Activated B cell treated with CpG ODN at 0.5 μM for 24 hours (primary cell): ENCODE measurements at regions not wholly inside any gene's neighbourhood (a gene's known extent, or its start where the extent isn't known, plus 50 kb on each side); places are given as distances from the start of the nearest gene placed in this dataset.

Experiments used
- ATAC-seq: fragments of 200-7000 bp; cut with Tn5 transposase; one replicate; pipeline ENCODE4 v1.10.0; 2021; ENCODE audit warnings: low read depth, mild to moderate bottlenecking, moderate library complexity
- CTCF ChIA-PET: fragments of 350-600 bp; sonication (Branson Sonifier 250); formaldehyde crosslinking; loops from one replicate; lab custom pipeline; 2021; ENCODE audit warnings: antibody characterized with exemption; lab: Charles Lee
- POLR2A ChIA-PET: fragments of 350-600 bp; sonication (Branson Sonifier 250); formaldehyde crosslinking; loops from one replicate; lab custom pipeline; 2021; ENCODE audit warnings: antibody characterized with exemption; lab: Charles Lee
- DNase-seq: peaks from one replicate; pipeline ENCODE4 v3.0.0; 2022
- H3K27ac Mint-ChIP-seq: one replicate; pipeline ENCODE4 v1.8.0; 2020; ENCODE audit warnings: mixed read lengths
- H3K27me3 Mint-ChIP-seq: one replicate; pipeline ENCODE4 v1.8.0; 2021; ENCODE audit warnings: mixed read lengths
- H3K36me3 Mint-ChIP-seq: one replicate; pipeline ENCODE4 v1.8.0; 2021; ENCODE audit warnings: low read depth, mixed read lengths
- H3K4me1 Mint-ChIP-seq: one replicate; pipeline ENCODE4 v1.8.0; 2021; ENCODE audit warnings: mixed read lengths
- H3K4me3 Mint-ChIP-seq: one replicate; pipeline ENCODE4 v1.8.0; 2020; ENCODE audit warnings: mild to moderate bottlenecking, mixed read lengths
- H3K9me3 Mint-ChIP-seq: one replicate; pipeline ENCODE4 v1.8.0; 2020; ENCODE audit warnings: mixed read lengths
- CTCF ChIP-seq: fragments of 200-600 bp; IDR thresholded peaks from one replicate; pipeline ENCODE4 v1.8.0; 2022; ENCODE audit warnings: antibody characterized with exemption, mild to moderate bottlenecking
- intact Hi-C: fragments of 100-400 bp; cut with micrococcal nuclease; formaldehyde crosslinking; loops from one replicate; pipeline ENCODE4 v1.15.1; 2024

DNA sequence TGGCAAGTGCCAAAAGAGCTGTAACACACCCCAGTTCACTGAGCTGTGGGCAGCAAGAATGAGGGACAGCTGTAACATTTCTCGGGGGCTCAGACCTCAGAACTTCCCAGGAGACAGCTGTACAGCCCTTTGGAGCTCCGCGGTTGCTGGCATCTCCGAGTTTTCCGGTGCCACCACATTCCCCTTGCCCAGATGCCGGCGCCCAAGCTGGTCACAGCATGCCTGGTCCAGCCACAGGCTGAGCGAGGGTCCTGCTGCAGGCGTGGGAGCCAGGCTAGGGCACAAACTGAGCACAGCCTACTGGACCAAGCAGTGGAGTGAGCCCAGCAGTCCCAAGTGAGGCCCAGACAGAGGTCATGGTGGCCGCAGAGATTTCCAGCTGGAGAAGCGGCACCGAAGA, 797.7 kb upstream of the EDIL3 start:
- no peaks in the 10 kb centered on the region for H3K4me1 Mint-ChIP-seq
- H3K36me3 Mint-ChIP-seq = no peaks in the 10 kb centered on the region
- DNase-seq (no peak), ATAC-seq (no peak)
- intact Hi-C loops = no loop called here
- H3K27me3 Mint-ChIP-seq = no peaks in the 10 kb centered on the region
- H3K4me3 Mint-ChIP-seq = no peak overlapping the region
- H3K9me3 Mint-ChIP-seq = no peaks in the 10 kb centered on the region
- no peak for TF ChIP-seq CTCF
- no peak overlapping the region for H3K27ac Mint-ChIP-seq
- CTCF ChIA-PET = no interaction called here
- POLR2A ChIA-PET = no interaction called here

DNA sequence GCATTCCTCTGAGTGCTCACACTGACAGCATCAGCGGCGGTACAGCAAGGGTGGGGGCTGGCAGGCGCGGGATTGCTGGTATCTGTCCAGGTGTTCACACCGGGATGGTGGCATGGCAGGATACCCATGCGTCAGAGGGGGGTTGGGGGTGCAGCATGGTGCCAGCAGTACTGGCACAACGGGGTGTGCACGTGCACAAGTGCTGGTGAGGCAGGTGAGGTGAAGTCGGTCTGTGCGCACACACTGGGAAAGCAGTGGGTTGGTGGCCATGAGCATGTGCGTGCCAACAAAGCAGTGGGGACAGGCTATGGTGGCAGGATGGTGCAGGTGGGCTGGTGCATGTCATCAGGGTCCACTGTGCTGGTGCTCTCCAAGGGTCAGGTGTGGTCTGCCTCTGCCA, 819.6 kb upstream of the EDIL3 start:
- ATAC-seq (no peak), DNase-seq (no peak)
- POLR2A ChIA-PET = no interaction called here
- Mint-ChIP-seq H3K27me3 (no peaks in the 10 kb centered on the region), H3K4me1 (no peaks in the 10 kb centered on the region), H3K36me3 (no peaks in the 10 kb centered on the region), H3K9me3 (peaks cover 3% of the 10 kb centered on the region), H3K4me3 (no peak overlapping the region), H3K27ac (no peak overlapping the region)
- intact Hi-C loops = no loop called here
- TF ChIP-seq CTCF = no peak
- CTCF ChIA-PET = no interaction called here

GRCh38 chr5:85205430-85205829, 820.8 kb upstream of the EDIL3 start:
- Mint-ChIP-seq H3K27me3 (no peaks in the 10 kb centered on the region), H3K4me1 (no peaks in the 10 kb centered on the region), H3K9me3 (peaks cover 3% of the 10 kb centered on the region), H3K4me3 (no peak overlapping the region), H3K36me3 (no peaks in the 10 kb centered on the region), H3K27ac (no peak overlapping the region)
- POLR2A ChIA-PET = no interaction called here
- DNase-seq (no peak), ATAC-seq (no peak)
- CTCF ChIA-PET = no interaction called here
- intact Hi-C loops = no loop called here
- TF ChIP-seq CTCF = no peak

- ChIA-PET POLR2A (no interaction called here), CTCF (no interaction called here)
- no peak for DNase-seq
- Mint-ChIP-seq H3K9me3 (peaks cover 5% of the 10 kb centered on the region), H3K27ac (no peak overlapping the region), H3K36me3 (no peaks in the 10 kb centered on the region), H3K4me3 (no peak overlapping the region), H3K4me1 (no peaks in the 10 kb centered on the region), H3K27me3 (no peaks in the 10 kb centered on the region)
- intact Hi-C loops = no loop called here
- no peak for TF ChIP-seq CTCF
- no peak for ATAC-seq
Observed at GRCh38 chr5:85225388-85225787, 840.7 kb upstream of the EDIL3 start.

DNA sequence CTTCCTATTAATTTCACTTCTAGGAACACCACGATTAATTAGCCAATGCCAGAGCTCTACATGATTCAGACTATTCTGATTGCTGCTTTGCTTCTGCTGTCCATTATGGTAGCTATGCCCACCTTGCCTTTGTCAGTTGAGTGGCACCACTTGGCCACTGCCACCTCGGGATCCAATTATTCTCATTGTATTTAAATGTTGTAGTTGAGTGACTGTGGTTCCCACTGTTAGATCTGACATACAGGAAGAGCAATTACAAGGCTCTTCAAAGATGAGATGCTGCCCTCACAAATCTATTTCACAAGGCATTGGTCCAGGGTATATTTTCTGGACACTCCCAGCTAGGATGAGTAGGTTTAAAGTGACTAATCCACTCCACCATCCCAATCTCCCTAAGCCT, 864.5 kb upstream of the EDIL3 start:
- H3K4me1 Mint-ChIP-seq = no peaks in the 10 kb centered on the region
- intact Hi-C loops = no loop called here
- no peak overlapping the region for H3K4me3 Mint-ChIP-seq
- no peak for TF ChIP-seq CTCF
- peaks cover 13% of the 10 kb centered on the region for H3K9me3 Mint-ChIP-seq
- CTCF ChIA-PET = no interaction called here
- H3K36me3 Mint-ChIP-seq = no peaks in the 10 kb centered on the region
- POLR2A ChIA-PET = no interaction called here
- no peak overlapping the region for H3K27ac Mint-ChIP-seq
- DNase-seq (no peak), ATAC-seq (no peak)
- no peaks in the 10 kb centered on the region for H3K27me3 Mint-ChIP-seq
